LNCAP (cell line): ENCODE measurements at regions not wholly inside any gene's neighbourhood (a gene's known extent, or its start where the extent isn't known, plus 50 kb on each side); places are given as distances from the start of the nearest gene placed in this dataset.

Experiments
- CTCF ChIP-seq: fragments of 450-650 bp; IDR thresholded peaks from 2 replicates; pipeline ENCODE4 v1.5.1; 2017; ENCODE audit warnings: mild to moderate bottlenecking

- TF ChIP-seq CTCF: no peak
Observed at GRCh38 chr3:110391640-110392395, 679.8 kb upstream of the NECTIN3 start.

- no peak for TF ChIP-seq CTCF
Observed at GRCh38 chr3:110393941-110394340, 677.7 kb upstream of the NECTIN3 start.

GRCh38 chr3:110397115-110397514 is 674.5 kb upstream of the NECTIN3 start:
- no peak for TF ChIP-seq CTCF

- TF ChIP-seq CTCF: no peak
Observed at GRCh38 chr3:110400315-110400714, 671.3 kb upstream of the NECTIN3 start.

- TF ChIP-seq CTCF: no peak
Observed at GRCh38 chr3:110405830-110406585, 665.6 kb upstream of the NECTIN3 start.

GRCh38 chr3:110413266-110413665 is 658.4 kb upstream of the NECTIN3 start:
- TF ChIP-seq CTCF: no peak

- no peak for TF ChIP-seq CTCF
Observed at GRCh38 chr3:110413807-110414748, 657.5 kb upstream of the NECTIN3 start.
